Renal cortex interstitium (tissue), 11 donors: ENCODE measurements at regions not wholly inside any gene's neighbourhood (a gene's known extent, or its start where the extent isn't known, plus 50 kb on each side); places are given as distances from the start of the nearest gene placed in this dataset.

Source experiments
- DNase-seq, 11 donors: peaks; one replicate each; pipeline ENCODE4 v3.0.0-alpha.2; 2013; ENCODE audit warnings: low read depth in 9 of 11, low spot score in 4 of 11; ENCODE audit errors: extremely low read depth in 1 of 11

DNA sequence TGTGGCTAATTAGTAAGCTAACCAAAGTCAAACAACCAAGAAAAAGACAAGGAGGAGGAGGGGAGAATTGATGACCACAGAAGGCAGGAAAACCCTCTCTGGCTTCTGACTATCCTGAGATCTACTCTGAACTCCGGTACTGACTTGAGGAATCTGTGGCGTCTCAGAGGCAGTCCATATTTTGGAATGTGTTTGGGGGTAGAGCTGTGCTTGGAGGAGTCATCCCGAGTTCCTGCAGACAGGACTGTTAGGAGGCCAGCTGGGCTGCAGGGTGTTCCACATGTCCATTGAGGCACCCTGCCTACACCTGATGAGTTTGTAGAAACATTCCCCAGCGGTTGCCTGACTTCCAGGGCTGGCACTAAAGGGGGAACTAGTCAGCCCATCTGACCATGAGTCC, 91.6 kb downstream of the PLCE1 start:
- no peak for DNase-seq

DNA sequence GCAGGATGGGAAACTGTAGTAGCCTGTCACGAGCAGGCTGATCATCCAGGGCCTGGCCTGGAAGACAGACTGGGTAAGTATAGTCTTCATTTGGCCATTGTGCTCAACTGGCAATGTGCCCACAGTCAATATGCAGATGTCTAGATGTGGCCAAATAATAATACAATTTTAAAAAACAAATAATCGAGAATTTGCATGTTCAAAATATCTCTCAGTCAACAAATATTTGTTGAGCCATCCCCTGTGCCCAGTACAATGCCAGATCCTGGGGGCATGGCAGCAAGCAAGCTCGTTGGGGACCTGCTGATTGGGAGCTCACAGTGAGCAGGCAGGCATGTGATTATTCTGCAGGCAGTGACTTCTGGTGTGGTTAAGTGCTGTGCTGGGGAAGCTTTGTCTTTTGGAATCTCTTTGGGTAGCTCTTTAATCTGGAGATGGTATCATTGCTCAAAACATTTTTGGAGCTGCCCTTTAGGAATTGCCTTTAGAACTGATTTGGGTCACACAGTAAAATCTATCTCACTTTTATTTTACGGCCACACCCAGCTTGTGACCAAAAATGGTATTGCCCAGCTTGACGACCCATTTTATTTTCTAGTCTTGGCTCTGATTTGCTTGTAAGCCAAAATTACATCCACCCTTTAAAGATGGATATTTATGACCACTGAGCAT, 92.2 kb downstream of the PLCE1 start:
- no peak for DNase-seq

DNA sequence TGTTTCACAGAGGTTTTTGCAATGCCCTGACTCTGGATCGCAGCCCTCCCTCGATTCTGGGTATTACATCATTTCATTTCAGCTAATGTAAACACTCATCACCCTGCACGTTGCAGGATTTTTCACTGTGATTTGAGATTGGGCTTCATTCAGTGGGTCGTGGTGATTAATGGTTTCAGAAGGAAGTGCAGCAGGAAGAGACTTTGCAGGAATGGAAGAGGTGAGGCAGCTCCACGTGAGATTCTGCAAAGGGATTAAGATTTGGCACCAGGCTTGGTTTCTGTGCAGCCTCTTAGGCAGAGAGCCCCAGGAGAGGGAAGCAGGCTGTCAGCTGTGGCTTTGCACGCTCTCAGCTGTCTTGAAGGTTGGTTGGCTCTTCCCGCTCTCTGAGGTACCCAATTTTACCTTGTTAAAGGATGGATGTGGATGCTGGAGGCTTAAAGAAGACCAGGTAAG, 95.2 kb downstream of the PLCE1 start:
- no peak for DNase-seq

DNA sequence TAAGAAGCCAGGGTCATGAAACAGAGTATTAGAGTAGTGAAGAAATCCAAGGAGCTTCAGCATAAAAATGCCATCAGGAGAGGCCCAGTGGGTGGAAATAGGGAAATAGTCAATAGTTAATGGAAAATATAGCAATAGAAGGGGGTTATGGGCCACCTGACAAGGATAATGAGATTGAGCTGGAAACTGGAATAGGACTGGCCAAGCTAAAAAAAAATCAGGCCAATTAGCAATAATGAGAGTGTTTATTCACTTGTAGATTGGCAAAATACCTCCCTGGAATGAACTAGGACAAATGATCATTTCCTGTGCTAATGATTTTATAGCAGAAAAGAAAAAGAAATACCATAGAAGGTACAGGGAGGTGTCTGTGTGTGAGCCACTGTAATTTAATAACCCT, 97.9 kb downstream of the PLCE1 start:
- DNase-seq = no peak

DNA sequence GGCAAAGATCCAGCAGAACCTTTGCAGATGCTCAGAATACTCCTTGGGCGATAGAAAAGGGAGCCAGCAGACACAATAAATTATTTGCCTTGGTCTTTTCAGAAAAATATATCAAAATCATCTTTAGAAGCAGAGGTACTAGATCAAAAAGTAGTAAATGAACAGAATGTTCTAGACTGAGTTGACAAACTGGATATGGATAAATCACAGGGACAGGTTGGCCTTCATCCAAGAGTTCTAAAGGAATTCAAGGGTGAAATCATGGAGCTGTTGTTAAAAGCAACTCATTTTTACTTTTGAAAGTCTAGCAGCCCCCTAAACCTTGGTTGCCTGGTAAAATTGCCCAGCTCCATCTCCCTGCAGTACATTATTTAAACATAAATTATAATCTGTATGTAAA, 99.1 kb downstream of the PLCE1 start:
- peak in 1 of 11 donors; percentile 44 for DNase-seq

DNA sequence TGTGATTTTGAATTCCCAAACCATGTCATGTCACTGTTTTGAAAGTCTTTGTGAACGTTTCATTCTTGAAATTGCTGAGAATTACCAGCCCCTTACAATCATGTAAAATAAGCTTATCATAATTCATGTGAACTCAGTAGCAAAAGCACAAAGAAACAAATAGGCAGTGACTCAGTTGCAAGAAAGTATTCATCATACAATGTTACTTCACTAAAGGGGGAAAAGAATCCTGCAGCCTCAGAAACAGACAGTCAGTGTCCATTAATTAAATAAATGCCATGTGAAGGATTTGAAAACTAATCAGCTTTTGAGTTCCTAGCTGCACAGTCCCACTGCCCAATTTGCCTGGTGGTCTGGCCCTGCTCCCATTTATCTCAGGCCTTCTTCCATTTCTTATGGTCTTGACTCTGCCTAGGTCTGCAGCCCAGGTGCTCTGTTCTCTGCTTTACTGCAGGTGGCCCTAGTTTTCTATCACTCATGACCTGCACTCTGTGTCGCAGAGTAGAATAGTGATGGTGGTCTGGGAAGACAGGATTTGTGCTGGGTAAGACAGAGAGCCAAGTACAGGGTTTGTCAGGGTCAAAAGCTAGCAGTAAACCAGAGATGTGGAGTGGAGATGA, 99.7 kb downstream of the PLCE1 start:
- DNase-seq = no peak

DNA sequence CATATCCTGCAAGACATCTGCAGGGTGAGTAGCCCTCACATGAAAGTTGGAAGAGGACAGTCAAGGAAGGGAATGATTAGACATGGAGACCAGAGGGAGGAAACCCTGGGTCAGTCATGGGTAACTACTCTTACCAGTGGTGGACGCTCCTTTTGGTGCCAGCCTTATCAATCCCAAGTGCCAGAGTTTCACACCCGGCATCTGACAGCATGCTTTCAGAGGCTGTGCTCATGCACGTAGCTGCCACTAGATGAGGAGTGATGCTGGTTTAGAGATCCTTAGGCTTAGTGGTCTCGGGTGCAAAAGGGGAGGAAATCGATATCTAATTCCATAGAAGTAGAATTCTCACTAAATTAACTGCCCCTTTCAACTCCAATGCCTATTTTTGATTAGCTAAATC, 100.8 kb downstream of the PLCE1 start:
- DNase-seq = no peak

DNA sequence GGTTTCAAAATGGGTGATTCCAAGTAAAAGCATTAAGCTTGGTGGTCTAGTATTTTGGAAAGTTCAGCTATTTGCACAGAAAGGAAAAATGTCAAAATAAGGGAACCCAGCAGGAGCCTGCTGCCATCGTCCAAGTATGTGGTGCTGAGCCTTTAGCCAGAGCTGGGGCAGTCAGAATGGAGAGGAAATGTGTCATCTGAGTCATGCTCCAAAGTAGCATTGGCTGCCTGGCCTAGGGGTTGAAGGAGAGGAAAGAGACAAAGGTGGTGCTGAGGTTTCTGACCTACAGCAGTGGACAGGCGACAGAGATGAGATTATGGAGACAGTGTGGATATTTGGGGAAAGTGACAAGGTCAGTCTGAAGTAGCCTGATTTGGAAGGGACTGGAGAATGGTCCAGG, 103.9 kb downstream of the PLCE1 start:
- no peak for DNase-seq

DNA sequence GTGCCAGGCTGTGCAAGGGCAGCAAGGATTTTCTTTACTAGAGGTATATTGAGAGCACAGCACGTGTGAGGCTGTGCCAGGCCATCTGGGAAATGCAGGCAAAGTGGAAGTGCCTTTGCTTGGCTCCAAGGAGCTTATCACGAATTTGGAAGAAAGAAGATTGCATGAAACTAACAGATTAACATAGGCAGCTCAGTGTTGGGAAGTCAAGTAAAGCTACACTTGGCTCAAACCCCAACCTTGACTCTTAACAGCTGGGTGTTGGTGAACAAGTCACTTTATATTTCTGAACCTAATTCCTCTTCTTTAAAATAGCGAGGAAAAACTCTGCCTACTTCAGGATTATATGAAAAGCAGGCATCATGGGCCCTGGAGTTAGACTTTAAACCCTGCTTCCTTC, 105.2 kb downstream of the PLCE1 start:
- DNase-seq = no peak

DNA sequence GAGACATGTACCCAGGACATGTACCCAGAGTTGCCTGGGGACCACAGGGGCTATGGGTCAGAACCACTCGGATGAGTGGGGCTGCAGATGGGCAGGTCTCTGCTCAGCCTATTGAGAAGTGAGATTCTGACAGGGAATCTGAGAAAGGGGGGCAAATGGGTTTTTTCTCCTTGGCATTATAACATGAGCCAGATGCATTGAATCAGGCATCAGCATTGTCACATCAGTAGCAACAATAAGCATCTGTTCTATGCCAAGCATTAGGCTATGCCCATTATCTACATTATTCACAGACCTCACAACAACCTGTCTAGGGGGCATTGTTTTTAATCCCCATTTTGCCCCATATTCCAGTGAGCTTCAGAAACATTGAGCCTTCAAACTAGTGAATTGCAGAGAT, 108.2 kb downstream of the PLCE1 start:
- DNase-seq = no peak

DNA sequence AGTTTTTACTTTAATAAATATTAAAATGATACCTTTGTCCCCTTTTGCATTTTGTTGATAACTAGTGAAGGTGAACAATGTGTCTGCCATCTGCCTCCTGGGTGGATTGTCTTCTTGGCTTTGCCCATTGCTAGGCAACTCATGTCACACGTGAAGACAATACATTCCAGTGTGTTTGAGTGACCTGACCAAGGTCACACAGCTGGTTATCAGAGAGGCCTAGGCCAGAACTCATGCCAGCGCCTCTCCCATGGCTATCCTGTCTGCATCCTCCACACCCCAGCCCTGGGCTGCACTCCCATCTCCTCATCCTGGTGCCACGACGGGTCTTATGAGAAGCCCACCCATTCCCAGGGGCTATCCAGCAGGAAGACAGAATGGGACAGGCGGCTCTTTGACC, 108.7 kb downstream of the PLCE1 start:
- DNase-seq = no peak

DNA sequence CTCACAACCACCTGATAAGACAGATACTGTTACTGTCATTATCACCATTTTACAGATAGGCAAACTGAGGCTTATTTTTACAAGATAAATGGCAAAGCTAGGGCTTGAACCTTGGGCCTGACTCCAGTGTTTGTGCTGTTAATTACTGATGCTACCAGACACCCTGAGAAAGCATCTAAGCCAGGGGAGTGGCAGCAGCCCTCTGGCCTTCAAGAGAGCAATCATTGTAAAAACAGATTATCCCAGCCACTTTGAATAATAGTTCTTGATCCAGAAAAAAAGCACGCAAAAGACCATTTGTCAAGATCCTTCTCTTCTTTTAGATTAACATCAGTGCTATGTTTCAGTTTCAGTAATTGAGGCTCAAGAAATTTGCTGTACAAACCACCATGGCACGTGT, 109.5 kb downstream of the PLCE1 start:
- DNase-seq = no peak

DNA sequence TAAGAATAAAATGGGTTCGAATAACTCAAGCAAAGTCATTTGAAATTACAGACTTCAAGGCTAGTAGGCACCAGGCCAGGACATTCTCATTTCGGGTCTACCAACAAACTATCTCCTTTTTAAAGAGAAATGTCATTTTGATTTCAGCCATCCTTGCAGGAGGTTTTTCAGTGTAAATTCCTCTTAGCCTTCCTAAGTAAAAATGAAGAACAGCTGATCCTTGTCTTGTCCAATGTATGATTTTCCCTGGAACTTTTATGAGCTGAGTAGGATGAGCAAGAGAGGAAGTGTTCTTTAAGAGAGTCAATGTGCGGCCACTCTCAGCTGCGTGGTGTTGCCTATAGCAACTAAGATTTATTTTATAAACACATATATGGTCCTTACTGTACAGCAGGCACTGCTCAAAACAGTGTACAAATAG, 110.1 kb downstream of the PLCE1 start:
- DNase-seq = peak in 9 of 11 donors; percentile 28 to 83 (median 64)

DNA sequence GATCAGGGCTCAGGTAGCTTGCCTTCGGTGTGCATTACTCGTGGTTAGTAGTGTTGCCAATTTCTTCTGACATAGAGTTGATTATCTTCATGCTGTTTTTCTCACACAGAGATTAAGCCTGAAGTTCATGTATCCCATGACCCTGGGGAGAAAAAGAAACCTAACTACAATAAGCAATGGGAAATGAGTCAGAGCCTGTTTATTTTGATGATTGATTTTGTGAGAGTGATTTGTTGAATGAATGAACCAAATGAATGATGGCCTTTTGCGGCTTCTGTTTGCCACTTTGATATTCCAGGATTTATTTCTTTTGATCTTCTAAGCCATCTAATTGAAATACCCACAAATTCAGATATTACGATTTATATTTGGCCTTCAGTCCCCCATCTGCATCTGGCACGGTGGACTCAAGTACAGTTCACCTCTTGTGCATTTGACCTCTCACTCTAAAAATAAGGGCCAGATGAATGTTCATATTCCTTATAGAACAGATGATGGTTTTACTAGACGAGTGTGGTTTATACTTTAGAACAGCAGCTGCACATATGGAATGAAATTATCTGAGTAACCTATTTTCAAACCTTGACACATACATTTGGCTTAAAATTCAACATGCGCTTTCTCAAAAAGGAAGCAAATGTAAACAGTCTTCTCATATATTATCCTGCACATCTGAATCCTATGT, 110.7 kb downstream of the PLCE1 start:
- no peak for DNase-seq

DNA sequence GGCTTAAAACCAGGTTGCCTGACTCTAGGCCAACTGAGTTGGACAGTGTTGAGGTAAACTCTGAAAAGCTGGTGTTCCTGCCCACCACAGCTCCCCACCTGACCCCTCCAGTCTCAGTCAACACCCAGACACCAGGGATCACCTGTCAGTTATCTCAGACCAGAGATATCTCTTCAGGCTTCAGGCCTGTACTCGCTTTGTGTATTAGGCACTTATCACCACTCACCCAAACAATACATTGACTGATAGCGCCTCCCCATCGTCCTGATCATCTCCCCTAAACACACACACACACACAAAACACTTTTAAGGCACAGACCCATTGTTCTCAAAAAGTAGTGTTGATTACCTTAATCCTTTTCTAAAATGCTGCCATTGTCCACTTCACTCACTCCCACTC, 111.5 kb downstream of the PLCE1 start:
- DNase-seq = no peak

DNA sequence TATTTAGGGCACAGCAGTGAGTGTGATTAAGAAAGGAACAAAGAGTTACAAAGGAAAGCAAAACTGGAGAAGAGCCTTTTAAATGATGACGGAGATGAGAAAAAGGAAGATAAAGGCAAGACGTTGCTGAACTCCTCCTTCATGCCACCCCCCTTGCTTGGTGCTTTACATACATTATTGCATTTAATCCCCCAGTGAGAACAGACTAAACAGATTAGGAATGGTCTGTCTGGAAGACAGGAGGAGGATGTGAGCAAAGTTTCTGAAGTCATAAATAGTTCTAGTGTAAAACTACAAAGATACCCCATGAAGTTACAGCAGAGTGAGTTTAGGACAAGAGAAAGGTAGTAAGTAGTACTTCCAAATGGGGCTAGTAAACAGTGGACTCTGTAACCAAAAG, 113.5 kb downstream of the PLCE1 start:
- DNase-seq = no peak

DNA sequence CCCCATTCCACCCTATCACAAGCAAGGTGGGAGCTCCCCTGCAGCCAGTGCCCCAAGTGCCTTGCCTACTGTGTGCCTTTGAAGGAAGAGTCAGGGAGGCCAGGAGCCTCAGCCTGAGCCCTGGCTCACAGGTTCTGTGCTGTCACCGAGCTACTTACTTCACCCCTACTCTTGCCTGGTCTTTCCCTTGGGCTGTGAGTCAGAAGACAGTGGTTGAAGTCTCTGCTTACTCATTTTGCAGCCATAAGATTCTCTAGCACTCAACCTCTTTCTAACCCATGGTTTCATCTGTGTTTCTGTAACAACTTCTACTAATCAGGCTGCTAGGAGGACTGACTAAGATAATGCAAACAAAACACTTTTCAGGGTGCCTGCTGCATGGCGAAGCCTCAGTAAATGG, 114.5 kb downstream of the PLCE1 start:
- DNase-seq = no peak

DNA sequence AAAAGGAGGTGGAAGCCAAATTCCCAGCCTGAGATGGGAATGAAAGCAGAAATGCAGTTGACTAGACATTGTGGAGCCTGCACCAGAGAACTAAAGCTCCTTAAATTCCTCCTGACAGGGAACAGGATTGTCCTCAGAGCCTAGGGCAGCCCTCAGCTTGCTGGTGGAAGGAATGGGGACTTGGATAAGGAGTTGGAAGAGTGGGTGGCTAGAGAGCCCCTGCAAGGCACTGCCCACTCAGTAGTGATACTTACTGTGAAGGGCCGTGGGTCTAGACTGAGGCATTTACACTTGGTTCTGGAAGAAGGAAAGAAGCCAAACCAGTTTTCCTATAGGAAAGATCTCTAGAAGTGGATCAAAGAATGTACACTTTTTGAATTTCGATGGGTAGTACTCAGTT, 117.6 kb downstream of the PLCE1 start:
- DNase-seq = no peak

DNA sequence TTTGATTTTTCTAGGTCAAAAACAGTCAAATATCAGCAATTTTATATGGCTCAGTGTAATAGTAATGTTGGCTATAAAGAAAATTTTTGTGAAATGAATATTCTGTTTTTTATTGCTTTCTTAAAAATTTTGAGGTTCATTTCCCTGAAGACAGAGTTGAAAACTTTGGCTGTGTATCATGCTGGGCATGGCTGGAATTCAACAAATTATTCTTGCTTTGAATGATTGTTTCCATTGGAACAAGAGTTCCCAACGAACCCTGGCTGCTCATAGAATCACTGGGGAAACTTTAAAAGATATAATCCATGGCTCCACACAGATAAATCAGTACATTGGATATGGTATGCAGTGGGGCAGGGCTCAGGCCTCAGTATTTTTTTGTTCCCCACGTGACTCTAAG, 118.6 kb downstream of the PLCE1 start:
- DNase-seq = no peak

DNA sequence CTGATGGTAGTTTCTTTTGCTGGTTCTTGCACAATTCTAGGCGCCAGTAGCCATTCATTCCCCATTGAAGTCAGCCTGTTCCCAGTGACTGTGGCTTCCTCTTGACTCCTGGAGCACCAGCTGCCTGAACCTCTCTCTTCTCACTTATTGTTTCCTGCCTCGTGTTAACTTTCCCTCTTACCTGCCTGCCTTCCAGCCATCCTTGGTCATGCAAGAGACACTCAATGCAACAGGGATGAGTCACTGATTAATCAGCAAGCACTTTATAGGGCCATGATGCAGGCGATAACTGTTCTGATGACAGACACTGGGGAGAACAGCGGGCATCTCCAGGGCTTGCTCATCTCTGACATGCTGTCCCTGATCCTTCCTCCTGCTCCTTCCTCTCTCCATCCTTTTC, 122.0 kb downstream of the PLCE1 start:
- no peak for DNase-seq

DNA sequence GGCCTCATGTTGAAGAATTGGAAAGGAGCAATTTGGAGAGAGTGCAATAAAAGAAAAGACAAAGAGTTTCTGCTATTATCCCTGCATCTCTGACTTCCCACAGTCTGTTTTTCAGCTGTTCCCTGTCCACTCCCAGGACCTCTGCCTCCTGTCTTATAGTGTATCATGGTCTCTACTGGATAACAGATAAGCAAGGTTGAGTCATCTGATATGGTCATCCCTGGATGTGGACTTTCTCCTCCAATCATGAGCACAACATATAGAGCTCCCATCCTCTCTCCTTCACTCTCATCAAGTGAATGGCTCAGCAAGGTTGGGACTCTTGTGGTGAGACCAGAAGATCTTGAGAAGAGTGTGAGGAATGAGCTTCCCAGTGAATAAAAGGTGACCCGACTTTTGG, 123.1 kb downstream of the PLCE1 start:
- no peak for DNase-seq
